ENCODE measurements at regions not wholly inside any gene's neighbourhood (a gene's known extent, or its start where the extent isn't known, plus 50 kb on each side); places are given as distances from the start of the nearest gene placed in this dataset.

DNA sequence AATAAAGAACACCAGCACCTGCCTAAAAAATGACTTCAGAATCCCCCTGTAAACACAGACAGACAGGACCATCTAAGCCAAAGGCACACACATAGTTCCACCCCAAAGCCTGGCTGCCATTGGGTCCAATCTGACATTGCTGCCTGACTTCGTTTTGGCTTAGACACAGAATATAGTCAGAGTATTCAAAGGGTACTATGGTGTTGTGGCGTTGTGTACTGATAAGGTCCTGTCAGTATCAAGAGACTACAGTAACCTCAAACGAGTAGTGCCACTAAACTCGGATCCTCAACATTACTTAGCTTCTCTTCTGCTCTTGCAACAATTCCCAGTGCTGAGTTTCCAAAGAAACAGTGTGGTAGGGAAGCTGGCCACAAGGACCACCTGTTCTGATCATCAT lies 169.3 kb upstream of the NR5A2 start:
- no peaks in the 10 kb centered on the region for H3K36me3 ChIP-seq (ENCODE audit: control insufficient read depth, insufficient read depth, low read length)
- ChIA-PET POLR2A (interaction anchor here (0.6 kb wide), 1 partner anchor 1128 kb away, joined by 3 read pairs; no protein-coding TSS in a partner anchor), CTCF (no interaction called here)
- intact Hi-C loops (cut with micrococcal nuclease; ENCODE audit: unreplicated experiment) (no loop called here), in situ Hi-C loops (cut with HindIII; ENCODE audit: low pct_unique_long_range_greater_than_20kb, low sequenced_read_pairs) (no loop called here)
- ATAC-seq, result no peak
- TF ChIP-seq TCF7L2 (IDR thresholded peaks at IDR 0.05; ENCODE audit: low read depth, low read length), result no peak
- TF ChIP-seq POLR2AphosphoS5 (IDR thresholded peaks at IDR 0.05; ENCODE audit: low read depth, low read length), result no peak
- TF ChIP-seq, protein P1, sequence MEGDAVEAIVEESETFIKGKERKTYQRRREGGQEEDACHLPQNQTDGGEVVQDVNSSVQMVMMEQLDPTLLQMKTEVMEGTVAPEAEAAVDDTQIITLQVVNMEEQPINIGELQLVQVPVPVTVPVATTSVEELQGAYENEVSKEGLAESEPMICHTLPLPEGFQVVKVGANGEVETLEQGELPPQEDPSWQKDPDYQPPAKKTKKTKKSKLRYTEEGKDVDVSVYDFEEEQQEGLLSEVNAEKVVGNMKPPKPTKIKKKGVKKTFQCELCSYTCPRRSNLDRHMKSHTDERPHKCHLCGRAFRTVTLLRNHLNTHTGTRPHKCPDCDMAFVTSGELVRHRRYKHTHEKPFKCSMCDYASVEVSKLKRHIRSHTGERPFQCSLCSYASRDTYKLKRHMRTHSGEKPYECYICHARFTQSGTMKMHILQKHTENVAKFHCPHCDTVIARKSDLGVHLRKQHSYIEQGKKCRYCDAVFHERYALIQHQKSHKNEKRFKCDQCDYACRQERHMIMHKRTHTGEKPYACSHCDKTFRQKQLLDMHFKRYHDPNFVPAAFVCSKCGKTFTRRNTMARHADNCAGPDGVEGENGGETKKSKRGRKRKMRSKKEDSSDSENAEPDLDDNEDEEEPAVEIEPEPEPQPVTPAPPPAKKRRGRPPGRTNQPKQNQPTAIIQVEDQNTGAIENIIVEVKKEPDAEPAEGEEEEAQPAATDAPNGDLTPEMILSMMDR (IDR thresholded peaks at IDR 0.05), result no peak
- TF ChIP-seq SIN3A (IDR thresholded peaks at IDR 0.05; ENCODE audit: borderline replicate concordance, insufficient read depth, low read depth, low read length), result no peak
- DNase-seq (ENCODE audit: low read depth, low spot score), result no peak
- no peak overlapping the region for H3K27ac ChIP-seq (ENCODE audit: low read length)
- H3K4me3 ChIP-seq (ENCODE audit: low read depth in 2 of 2, low read length in 2 of 2), result no peak overlapping the region
- no peaks in the 10 kb centered on the region for H3K9me3 ChIP-seq (ENCODE audit: control insufficient read depth, insufficient read depth, low read depth, low read length)
- BruUV-seq (replicated peaks), result no TSS peak
- H3K27me3 ChIP-seq (ENCODE audit: control insufficient read depth, insufficient read depth, low read length), result no peaks in the 10 kb centered on the region
- H3K4me1 ChIP-seq (ENCODE audit: control insufficient read depth, insufficient read depth, low read length), result no peaks in the 10 kb centered on the region

DNA sequence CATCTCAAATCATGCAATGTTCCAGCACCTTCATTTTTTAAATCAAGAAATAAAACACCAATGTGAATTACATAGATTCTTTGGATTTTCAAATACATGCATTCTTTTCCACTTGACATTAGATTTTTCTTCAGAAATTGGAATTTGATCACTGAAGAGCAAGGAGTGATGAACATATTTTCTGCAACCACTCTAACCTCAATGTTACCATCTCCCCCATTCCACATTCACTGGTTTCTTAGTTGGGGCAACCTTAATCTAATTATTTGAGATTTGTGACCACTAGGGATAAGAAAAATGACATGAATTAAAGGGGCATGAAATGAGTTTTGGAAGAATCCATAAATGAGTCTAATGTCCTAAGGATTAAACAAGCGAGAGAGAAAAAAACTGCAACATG lies 168.7 kb upstream of the NR5A2 start:
- Histone ChIP-seq H3K9me3 (ENCODE audit: control insufficient read depth, insufficient read depth, low read depth, low read length) (no peaks in the 10 kb centered on the region), H3K27ac (ENCODE audit: low read length) (no peak overlapping the region), H3K36me3 (ENCODE audit: control insufficient read depth, insufficient read depth, low read length) (no peaks in the 10 kb centered on the region), H3K27me3 (ENCODE audit: control insufficient read depth, insufficient read depth, low read length) (no peaks in the 10 kb centered on the region), H3K4me1 (ENCODE audit: control insufficient read depth, insufficient read depth, low read length) (no peaks in the 10 kb centered on the region), H3K4me3 (ENCODE audit: low read depth in 2 of 2, low read length in 2 of 2) (no peak overlapping the region)
- POLR2A ChIA-PET, result no interaction called here
- in situ Hi-C loops (cut with HindIII; ENCODE audit: low pct_unique_long_range_greater_than_20kb, low sequenced_read_pairs), result no loop called here
- no TSS peak for BruUV-seq (replicated peaks)
- DNase-seq (ENCODE audit: low read depth, low spot score), result no peak
- CTCF ChIA-PET, result no interaction called here
- no peak for ATAC-seq
- TF ChIP-seq TCF7L2 (IDR thresholded peaks at IDR 0.05; ENCODE audit: low read depth, low read length) (no peak), SIN3A (IDR thresholded peaks at IDR 0.05; ENCODE audit: borderline replicate concordance, insufficient read depth, low read depth, low read length) (no peak), POLR2AphosphoS5 (IDR thresholded peaks at IDR 0.05; ENCODE audit: low read depth, low read length) (no peak)
- TF ChIP-seq, protein P1 (IDR thresholded peaks at IDR 0.05), result no peak
- TF ChIP-seq, protein P2, sequence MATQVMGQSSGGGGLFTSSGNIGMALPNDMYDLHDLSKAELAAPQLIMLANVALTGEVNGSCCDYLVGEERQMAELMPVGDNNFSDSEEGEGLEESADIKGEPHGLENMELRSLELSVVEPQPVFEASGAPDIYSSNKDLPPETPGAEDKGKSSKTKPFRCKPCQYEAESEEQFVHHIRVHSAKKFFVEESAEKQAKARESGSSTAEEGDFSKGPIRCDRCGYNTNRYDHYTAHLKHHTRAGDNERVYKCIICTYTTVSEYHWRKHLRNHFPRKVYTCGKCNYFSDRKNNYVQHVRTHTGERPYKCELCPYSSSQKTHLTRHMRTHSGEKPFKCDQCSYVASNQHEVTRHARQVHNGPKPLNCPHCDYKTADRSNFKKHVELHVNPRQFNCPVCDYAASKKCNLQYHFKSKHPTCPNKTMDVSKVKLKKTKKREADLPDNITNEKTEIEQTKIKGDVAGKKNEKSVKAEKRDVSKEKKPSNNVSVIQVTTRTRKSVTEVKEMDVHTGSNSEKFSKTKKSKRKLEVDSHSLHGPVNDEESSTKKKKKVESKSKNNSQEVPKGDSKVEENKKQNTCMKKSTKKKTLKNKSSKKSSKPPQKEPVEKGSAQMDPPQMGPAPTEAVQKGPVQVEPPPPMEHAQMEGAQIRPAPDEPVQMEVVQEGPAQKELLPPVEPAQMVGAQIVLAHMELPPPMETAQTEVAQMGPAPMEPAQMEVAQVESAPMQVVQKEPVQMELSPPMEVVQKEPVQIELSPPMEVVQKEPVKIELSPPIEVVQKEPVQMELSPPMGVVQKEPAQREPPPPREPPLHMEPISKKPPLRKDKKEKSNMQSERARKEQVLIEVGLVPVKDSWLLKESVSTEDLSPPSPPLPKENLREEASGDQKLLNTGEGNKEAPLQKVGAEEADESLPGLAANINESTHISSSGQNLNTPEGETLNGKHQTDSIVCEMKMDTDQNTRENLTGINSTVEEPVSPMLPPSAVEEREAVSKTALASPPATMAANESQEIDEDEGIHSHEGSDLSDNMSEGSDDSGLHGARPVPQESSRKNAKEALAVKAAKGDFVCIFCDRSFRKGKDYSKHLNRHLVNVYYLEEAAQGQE (IDR thresholded peaks at IDR 0.05; ENCODE audit: insufficient read depth in 1 of 2, low read depth in 2 of 2, low read length in 1 of 2), result no peak
- intact Hi-C loops (cut with micrococcal nuclease; ENCODE audit: unreplicated experiment), result no loop called here
